Stimulated activated CD8-positive, alpha-beta memory T cell treated with anti-CD3 and anti-CD28 coated beads, Interleukin-4, amount 100 ng/mL, for 4 hours (primary cell): ENCODE measurements at regions not wholly inside any gene's neighbourhood (a gene's known extent, or its start where the extent isn't known, plus 50 kb on each side); places are given as distances from the start of the nearest gene placed in this dataset.
"Not testable (repeated sequence)": the region's sequence is repeated elsewhere in the genome, so short reads cannot be mapped to it uniquely, and the experiment has no call there.

Experiments
- DNase-seq, 2 donors: peaks; one replicate each; pipeline ENCODE4 v3.0.0-alpha.2; 2020; ENCODE audit warnings: low read depth in 2 of 2, low spot score in 1 of 2

- DNase-seq = no peak
Observed at GRCh38 chr6:85134172-85134571, 315.7 kb upstream of the NT5E start.

- no peak for DNase-seq
Observed at GRCh38 chr6:85132091-85132490, 317.8 kb upstream of the NT5E start.

GRCh38 chr6:85130743-85131142 lies 319.1 kb upstream of the NT5E start:
- DNase-seq = no peak

GRCh38 chr6:85129881-85130280 lies 320.0 kb upstream of the NT5E start:
- DNase-seq = no peak

GRCh38 chr6:85128781-85129180 lies 321.1 kb upstream of the NT5E start:
- no peak for DNase-seq

GRCh38 chr6:85128256-85128655 lies 321.6 kb upstream of the NT5E start:
- not testable (repeated sequence) for DNase-seq

- DNase-seq = no peak
Observed at GRCh38 chr6:85127696-85128243, 322.1 kb upstream of the NT5E start.

GRCh38 chr6:85127168-85127498 lies 322.8 kb upstream of the NT5E start:
- DNase-seq = no peak

GRCh38 chr6:85126485-85127167 lies 323.3 kb upstream of the NT5E start:
- DNase-seq = no peak

GRCh38 chr6:85125526-85125925 lies 324.4 kb upstream of the NT5E start:
- DNase-seq = no peak

- no peak for DNase-seq
Observed at GRCh38 chr6:85124472-85125354, 325.2 kb upstream of the NT5E start.

- DNase-seq = no peak
Observed at GRCh38 chr6:85121158-85121557, 328.7 kb upstream of the NT5E start.

- DNase-seq = no peak
Observed at GRCh38 chr6:85118652-85119235, 331.1 kb upstream of the NT5E start.

GRCh38 chr6:85118233-85118632 lies 331.6 kb upstream of the NT5E start:
- no peak for DNase-seq

- DNase-seq = no peak
Observed at GRCh38 chr6:85116475-85116874, 333.4 kb upstream of the NT5E start.

GRCh38 chr6:85115876-85116275 lies 334.0 kb upstream of the NT5E start:
- no peak for DNase-seq

- DNase-seq = no peak
Observed at GRCh38 chr6:85115376-85115775, 334.5 kb upstream of the NT5E start.

- DNase-seq = no peak
Observed at GRCh38 chr6:85114581-85114935, 335.3 kb upstream of the NT5E start.

- DNase-seq = no peak
Observed at GRCh38 chr6:85113934-85114580, 335.8 kb upstream of the NT5E start.

GRCh38 chr6:85112540-85112939 lies 337.3 kb upstream of the NT5E start:
- no peak for DNase-seq

- no peak for DNase-seq
Observed at GRCh38 chr6:85111481-85112011, 338.3 kb upstream of the NT5E start.
